SK-N-SH treated with all-trans-retinoic acid at 6 μM for 48 hours (cell line): ENCODE measurements at regions not wholly inside any gene's neighbourhood (a gene's known extent, or its start where the extent isn't known, plus 50 kb on each side); places are given as distances from the start of the nearest gene placed in this dataset.

ENCODE experiments used
- ATAC-seq: fragments of 200-7000 bp; cut with Tn5 transposase; 3 replicates; pipeline ENCODE4 v1.9.1; 2020; ENCODE audit warnings: mild to moderate bottlenecking, moderate library complexity
- BACH2 ChIP-seq: fragments of 250-450 bp; sonication (Bioruptor Pico); IDR thresholded peaks from 2 replicates; pipeline ENCODE4 v1.9.0; 2021; ENCODE audit warnings: mild to moderate bottlenecking, borderline replicate concordance
- CSDC2 ChIP-seq: fragments of 250-450 bp; sonication (Bioruptor Pico); IDR thresholded peaks from 2 replicates; pipeline ENCODE4 v1.5.0; 2020; ENCODE audit warnings: mild to moderate bottlenecking, moderate library complexity
- ESRRG ChIP-seq: fragments of 250-450 bp; sonication (Bioruptor Pico); IDR thresholded peaks from 2 replicates; pipeline ENCODE4 v1.6.1; 2021; ENCODE audit warnings: mild to moderate bottlenecking
- GLIS3 ChIP-seq: fragments of 250-450 bp; sonication (Bioruptor Pico); IDR thresholded peaks from 2 replicates; pipeline ENCODE4 v1.5.0; 2020; ENCODE audit warnings: mild to moderate bottlenecking, moderate library complexity
- ISL1 ChIP-seq: fragments of 250-450 bp; sonication (Bioruptor Pico); IDR thresholded peaks from 2 replicates; pipeline ENCODE4 v2.1.2; 2022; ENCODE audit warnings: mild to moderate bottlenecking, moderate library complexity
- OSR1 ChIP-seq: fragments of 250-450 bp; sonication (Bioruptor Pico); IDR thresholded peaks from 2 replicates; pipeline ENCODE4 v1.8.0; 2022; ENCODE audit warnings: moderate library complexity, mild to moderate bottlenecking, inconsistent platforms
- PPARA ChIP-seq: fragments of 250-450 bp; sonication (Bioruptor Pico); IDR thresholded peaks from 2 replicates; pipeline ENCODE4 v1.5.0; 2020; ENCODE audit warnings: mild to moderate bottlenecking, borderline replicate concordance
- RARB ChIP-seq: fragments of 250-450 bp; sonication (Bioruptor Pico); IDR thresholded peaks from 2 replicates; pipeline ENCODE4 v1.8.0; 2021; ENCODE audit warnings: mild to moderate bottlenecking, moderate library complexity
- TCF4 ChIP-seq: fragments of 250-450 bp; sonication (Bioruptor Pico); IDR thresholded peaks from 2 replicates; pipeline ENCODE4 v1.8.0; 2021; ENCODE audit warnings: mild to moderate bottlenecking, moderate library complexity, borderline replicate concordance
- TOX ChIP-seq: fragments of 250-450 bp; sonication (Bioruptor Pico); IDR thresholded peaks from 2 replicates; pipeline ENCODE4 v1.8.0; 2021; ENCODE audit warnings: mild to moderate bottlenecking, moderate library complexity, borderline replicate concordance
- ZC3H10 ChIP-seq: fragments of 250-450 bp; sonication (Bioruptor Pico); IDR thresholded peaks from 2 replicates; pipeline ENCODE4 v1.5.1; 2021; ENCODE audit warnings: mild to moderate bottlenecking, moderate library complexity
- ZFP3 ChIP-seq: fragments of 250-450 bp; sonication (Bioruptor Pico); IDR thresholded peaks from 2 replicates; pipeline ENCODE4 v1.5.0; 2020; ENCODE audit warnings: mild to moderate bottlenecking, moderate library complexity
- ZFP30 ChIP-seq: fragments of 450-650 bp; formaldehyde crosslinking; IDR thresholded peaks from 2 replicates; pipeline ENCODE4 v1.5.0; 2022; ENCODE audit warnings: mild to moderate bottlenecking, moderate library complexity
- ZNF565 ChIP-seq: fragments of 450-650 bp; formaldehyde crosslinking; conservative IDR thresholded peaks from 2 replicates; pipeline ENCODE4 v1.5.0; 2020; ENCODE audit warnings: low read depth, mild to moderate bottlenecking, moderate library complexity
- ZNF70 ChIP-seq: fragments of 450-650 bp; formaldehyde crosslinking; IDR thresholded peaks from 2 replicates; pipeline ENCODE4 v1.5.0; 2020; ENCODE audit warnings: mild to moderate bottlenecking, moderate library complexity
- ZNF8 ChIP-seq: fragments of 450-650 bp; formaldehyde crosslinking; IDR thresholded peaks from 2 replicates; pipeline ENCODE4 v1.5.0; 2020; ENCODE audit warnings: mild to moderate bottlenecking, moderate library complexity
- TF ChIP-seq, protein P1 (sequence below): fragments of 250-450 bp; sonication (Bioruptor Pico); IDR thresholded peaks from 2 replicates; pipeline ENCODE4 v1.8.0; 2020; ENCODE audit warnings: mild to moderate bottlenecking, moderate library complexity, borderline replicate concordance
- TF ChIP-seq, protein P2 (sequence below): fragments of 250-450 bp; sonication (Bioruptor Pico); IDR thresholded peaks from 2 replicates; pipeline ENCODE4 v1.8.0; 2021; ENCODE audit warnings: low read depth, mild to moderate bottlenecking, moderate library complexity, borderline replicate concordance
- TF ChIP-seq, protein P3 (sequence below): fragments of 250-450 bp; sonication (Bioruptor Pico); IDR thresholded peaks from 2 replicates; pipeline ENCODE4 v1.5.1; 2020; ENCODE audit warnings: low read depth, mild to moderate bottlenecking, moderate library complexity
- TF ChIP-seq, protein P4 (sequence below): fragments of 250-450 bp; sonication (Bioruptor Pico); IDR thresholded peaks from 2 replicates; pipeline ENCODE4 v1.5.1; 2021; ENCODE audit warnings: mild to moderate bottlenecking, moderate library complexity
- TF ChIP-seq, protein P5 (sequence below): fragments of 250-450 bp; sonication (Bioruptor Pico); IDR thresholded peaks from 2 replicates; pipeline ENCODE4 v1.5.0; 2020; ENCODE audit warnings: mild to moderate bottlenecking, moderate library complexity

DNA sequence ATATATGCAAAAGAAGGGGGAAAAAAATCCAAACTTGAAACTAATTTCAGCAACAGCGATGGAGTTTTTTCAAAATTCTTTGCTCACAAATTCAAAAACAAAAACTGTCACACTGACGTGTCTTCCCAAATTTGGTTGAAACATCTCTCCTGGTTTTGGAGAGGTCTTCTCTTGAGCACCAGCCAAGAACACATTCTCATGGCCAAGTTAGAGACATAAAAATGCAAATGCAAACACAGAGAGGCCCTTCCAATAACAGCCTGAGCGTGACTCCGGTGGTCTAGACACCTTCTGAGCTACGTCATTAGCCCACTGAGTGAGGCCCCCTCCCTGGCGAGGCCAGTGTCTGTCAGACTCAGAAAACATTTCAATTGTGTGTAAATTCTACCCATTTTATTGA, 436.0 kb upstream of the PROK2 start:
- no peak for ATAC-seq
- no peak for TF ChIP-seq PPARA (CRISPR knock-in tag)
- no peak for TF ChIP-seq ZNF8
- TF ChIP-seq TOX, result no peak
- no peak for TF ChIP-seq ZNF565
- no peak for TF ChIP-seq ZC3H10
- no peak for TF ChIP-seq ZFP3 (CRISPR knock-in tag)
- TF ChIP-seq ZNF70 (CRISPR knock-in tag), result no peak
- TF ChIP-seq OSR1 (CRISPR knock-in tag), result no peak
- TF ChIP-seq RARB (CRISPR knock-in tag), result no peak
- no peak for TF ChIP-seq GLIS3 (CRISPR knock-in tag)
- no peak for TF ChIP-seq ESRRG (CRISPR knock-in tag)
- TF ChIP-seq, protein P1, sequence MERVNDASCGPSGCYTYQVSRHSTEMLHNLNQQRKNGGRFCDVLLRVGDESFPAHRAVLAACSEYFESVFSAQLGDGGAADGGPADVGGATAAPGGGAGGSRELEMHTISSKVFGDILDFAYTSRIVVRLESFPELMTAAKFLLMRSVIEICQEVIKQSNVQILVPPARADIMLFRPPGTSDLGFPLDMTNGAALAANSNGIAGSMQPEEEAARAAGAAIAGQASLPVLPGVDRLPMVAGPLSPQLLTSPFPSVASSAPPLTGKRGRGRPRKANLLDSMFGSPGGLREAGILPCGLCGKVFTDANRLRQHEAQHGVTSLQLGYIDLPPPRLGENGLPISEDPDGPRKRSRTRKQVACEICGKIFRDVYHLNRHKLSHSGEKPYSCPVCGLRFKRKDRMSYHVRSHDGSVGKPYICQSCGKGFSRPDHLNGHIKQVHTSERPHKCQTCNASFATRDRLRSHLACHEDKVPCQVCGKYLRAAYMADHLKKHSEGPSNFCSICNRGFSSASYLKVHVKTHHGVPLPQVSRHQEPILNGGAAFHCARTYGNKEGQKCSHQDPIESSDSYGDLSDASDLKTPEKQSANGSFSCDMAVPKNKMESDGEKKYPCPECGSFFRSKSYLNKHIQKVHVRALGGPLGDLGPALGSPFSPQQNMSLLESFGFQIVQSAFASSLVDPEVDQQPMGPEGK (CRISPR knock-in tag), result no peak
- TF ChIP-seq ISL1, result no peak
- TF ChIP-seq, protein P2, sequence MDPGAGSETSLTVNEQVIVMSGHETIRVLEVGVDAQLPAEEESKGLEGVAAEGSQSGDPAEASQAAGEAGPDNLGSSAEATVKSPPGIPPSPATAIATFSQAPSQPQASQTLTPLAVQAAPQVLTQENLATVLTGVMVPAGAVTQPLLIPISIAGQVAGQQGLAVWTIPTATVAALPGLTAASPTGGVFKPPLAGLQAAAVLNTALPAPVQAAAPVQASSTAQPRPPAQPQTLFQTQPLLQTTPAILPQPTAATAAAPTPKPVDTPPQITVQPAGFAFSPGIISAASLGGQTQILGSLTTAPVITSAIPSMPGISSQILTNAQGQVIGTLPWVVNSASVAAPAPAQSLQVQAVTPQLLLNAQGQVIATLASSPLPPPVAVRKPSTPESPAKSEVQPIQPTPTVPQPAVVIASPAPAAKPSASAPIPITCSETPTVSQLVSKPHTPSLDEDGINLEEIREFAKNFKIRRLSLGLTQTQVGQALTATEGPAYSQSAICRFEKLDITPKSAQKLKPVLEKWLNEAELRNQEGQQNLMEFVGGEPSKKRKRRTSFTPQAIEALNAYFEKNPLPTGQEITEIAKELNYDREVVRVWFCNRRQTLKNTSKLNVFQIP (CRISPR knock-in tag), result no peak
- TF ChIP-seq, protein P3, sequence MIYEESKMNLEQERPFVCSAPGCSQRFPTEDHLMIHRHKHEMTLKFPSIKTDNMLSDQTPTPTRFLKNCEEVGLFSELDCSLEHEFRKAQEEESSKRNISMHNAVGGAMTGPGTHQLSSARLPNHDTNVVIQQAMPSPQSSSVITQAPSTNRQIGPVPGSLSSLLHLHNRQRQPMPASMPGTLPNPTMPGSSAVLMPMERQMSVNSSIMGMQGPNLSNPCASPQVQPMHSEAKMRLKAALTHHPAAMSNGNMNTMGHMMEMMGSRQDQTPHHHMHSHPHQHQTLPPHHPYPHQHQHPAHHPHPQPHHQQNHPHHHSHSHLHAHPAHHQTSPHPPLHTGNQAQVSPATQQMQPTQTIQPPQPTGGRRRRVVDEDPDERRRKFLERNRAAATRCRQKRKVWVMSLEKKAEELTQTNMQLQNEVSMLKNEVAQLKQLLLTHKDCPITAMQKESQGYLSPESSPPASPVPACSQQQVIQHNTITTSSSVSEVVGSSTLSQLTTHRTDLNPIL (CRISPR knock-in tag), result no peak
- TF ChIP-seq, all 23 proteins: peak for 0

DNA sequence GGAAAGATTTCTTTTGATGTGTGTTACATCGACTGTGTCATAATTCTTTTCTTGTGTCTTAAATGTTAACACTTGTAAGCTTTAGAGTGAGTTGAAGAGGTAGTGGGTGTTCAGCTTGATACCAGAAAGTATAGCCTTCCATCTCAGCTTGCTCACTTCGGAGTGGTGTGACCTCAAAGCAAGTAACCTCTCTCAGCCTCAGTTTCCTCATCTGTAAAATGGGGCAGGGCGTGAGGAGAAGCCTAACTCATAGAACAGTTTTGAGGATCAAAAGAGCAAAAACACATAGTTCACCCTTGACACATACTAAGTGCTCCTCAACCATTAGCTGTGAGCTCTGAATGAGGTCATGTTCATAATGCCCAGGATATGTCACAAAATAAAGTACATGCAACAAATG, 434.8 kb upstream of the PROK2 start:
- TF ChIP-seq CSDC2 (CRISPR knock-in tag) (no peak), TCF4 (CRISPR knock-in tag) (no peak), BACH2 (CRISPR knock-in tag) (no peak), TOX (no peak), ESRRG (CRISPR knock-in tag) (no peak), ISL1 (no peak), GLIS3 (CRISPR knock-in tag) (no peak), ZC3H10 (no peak), ZNF8 (no peak), PPARA (CRISPR knock-in tag) (no peak), ZFP30 (CRISPR knock-in tag) (no peak), RARB (CRISPR knock-in tag) (no peak)
- TF ChIP-seq, protein P1 (CRISPR knock-in tag), result no peak
- TF ChIP-seq, protein P4, sequence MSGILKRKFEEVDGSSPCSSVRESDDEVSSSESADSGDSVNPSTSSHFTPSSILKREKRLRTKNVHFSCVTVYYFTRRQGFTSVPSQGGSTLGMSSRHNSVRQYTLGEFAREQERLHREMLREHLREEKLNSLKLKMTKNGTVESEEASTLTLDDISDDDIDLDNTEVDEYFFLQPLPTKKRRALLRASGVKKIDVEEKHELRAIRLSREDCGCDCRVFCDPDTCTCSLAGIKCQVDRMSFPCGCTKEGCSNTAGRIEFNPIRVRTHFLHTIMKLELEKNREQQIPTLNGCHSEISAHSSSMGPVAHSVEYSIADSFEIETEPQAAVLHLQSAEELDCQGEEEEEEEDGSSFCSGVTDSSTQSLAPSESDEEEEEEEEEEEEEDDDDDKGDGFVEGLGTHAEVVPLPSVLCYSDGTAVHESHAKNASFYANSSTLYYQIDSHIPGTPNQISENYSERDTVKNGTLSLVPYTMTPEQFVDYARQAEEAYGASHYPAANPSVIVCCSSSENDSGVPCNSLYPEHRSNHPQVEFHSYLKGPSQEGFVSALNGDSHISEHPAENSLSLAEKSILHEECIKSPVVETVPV (CRISPR knock-in tag), result no peak
- TF ChIP-seq, protein P5, sequence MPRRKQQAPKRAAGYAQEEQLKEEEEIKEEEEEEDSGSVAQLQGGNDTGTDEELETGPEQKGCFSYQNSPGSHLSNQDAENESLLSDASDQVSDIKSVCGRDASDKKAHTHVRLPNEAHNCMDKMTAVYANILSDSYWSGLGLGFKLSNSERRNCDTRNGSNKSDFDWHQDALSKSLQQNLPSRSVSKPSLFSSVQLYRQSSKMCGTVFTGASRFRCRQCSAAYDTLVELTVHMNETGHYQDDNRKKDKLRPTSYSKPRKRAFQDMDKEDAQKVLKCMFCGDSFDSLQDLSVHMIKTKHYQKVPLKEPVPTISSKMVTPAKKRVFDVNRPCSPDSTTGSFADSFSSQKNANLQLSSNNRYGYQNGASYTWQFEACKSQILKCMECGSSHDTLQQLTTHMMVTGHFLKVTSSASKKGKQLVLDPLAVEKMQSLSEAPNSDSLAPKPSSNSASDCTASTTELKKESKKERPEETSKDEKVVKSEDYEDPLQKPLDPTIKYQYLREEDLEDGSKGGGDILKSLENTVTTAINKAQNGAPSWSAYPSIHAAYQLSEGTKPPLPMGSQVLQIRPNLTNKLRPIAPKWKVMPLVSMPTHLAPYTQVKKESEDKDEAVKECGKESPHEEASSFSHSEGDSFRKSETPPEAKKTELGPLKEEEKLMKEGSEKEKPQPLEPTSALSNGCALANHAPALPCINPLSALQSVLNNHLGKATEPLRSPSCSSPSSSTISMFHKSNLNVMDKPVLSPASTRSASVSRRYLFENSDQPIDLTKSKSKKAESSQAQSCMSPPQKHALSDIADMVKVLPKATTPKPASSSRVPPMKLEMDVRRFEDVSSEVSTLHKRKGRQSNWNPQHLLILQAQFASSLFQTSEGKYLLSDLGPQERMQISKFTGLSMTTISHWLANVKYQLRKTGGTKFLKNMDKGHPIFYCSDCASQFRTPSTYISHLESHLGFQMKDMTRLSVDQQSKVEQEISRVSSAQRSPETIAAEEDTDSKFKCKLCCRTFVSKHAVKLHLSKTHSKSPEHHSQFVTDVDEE (CRISPR knock-in tag), result no peak
- TF ChIP-seq, protein P2 (CRISPR knock-in tag), result no peak
- ATAC-seq, result no peak
